IMR-90 (cell line): ENCODE measurements at regions not wholly inside any gene's neighbourhood (a gene's known extent, or its start where the extent isn't known, plus 50 kb on each side); places are given as distances from the start of the nearest gene placed in this dataset.

Source experiments
- ATAC-seq: fragments of 200-7000 bp; cut with Tn5 transposase; 2 replicates; pipeline ENCODE4 v1.9.1; 2020; ENCODE audit warnings: low read depth, mild to moderate bottlenecking, moderate library complexity
- BruUV-seq: library from RNA; stranded (reverse); fragments of 400-500 nt; replicated peaks from 2 replicates; lab custom pipeline; 2021; lab: Mats Ljungman, UMichigan
- CTCF ChIA-PET: fragments of 300-600 bp; formaldehyde crosslinking; extraction: SDS; loops from one replicate; lab custom pipeline; 2021; ENCODE audit warnings: antibody characterized with exemption; lab: Yijun Ruan, JAX
- POLR2A ChIA-PET: fragments of 300-600 bp; sonication (Branson Sonifier 250); formaldehyde crosslinking; loops from one replicate; lab custom pipeline; 2022; ENCODE audit warnings: antibody characterized with exemption; ENCODE audit not compliant: unreplicated experiment; lab: Charles Lee
- DNase-seq: peaks from one replicate; pipeline ENCODE4 v3.0.0; 2013
- H2AFZ ChIP-seq: replicated peaks from 2 replicates; pipeline ENCODE3; 2013; ENCODE audit warnings: low read length, mild to moderate bottlenecking; ENCODE audit not compliant: poor library complexity
- H2AK5ac ChIP-seq: 2 replicates; pipeline ENCODE4 v1.6.1; 2013; ENCODE audit warnings: low read depth, low read length, inconsistent platforms
- H2AK9ac ChIP-seq: replicated peaks from 2 replicates; pipeline ENCODE3; 2013; ENCODE audit warnings: mild to moderate bottlenecking, low read depth, low read length, moderate library complexity; ENCODE audit not compliant: poor library complexity
- H2BK120ac ChIP-seq: 2 replicates; pipeline ENCODE4 v1.6.1; 2013; ENCODE audit warnings: low read depth, low read length, inconsistent platforms
- H2BK15ac ChIP-seq: 3 replicates; pipeline ENCODE4 v1.6.1; 2013; ENCODE audit warnings: low read depth, low read length, inconsistent platforms
- H2BK20ac ChIP-seq: 2 replicates; pipeline ENCODE4 v1.6.1; 2013; ENCODE audit warnings: low read depth, mild to moderate bottlenecking, inconsistent platforms, low read length, moderate library complexity
- H2BK5ac ChIP-seq: 2 replicates; pipeline ENCODE4 v1.6.1; 2013; ENCODE audit warnings: mild to moderate bottlenecking, low read depth, low read length, inconsistent platforms; ENCODE audit not compliant: poor library complexity, severe bottlenecking
- H3K14ac ChIP-seq: replicated peaks from 2 replicates; pipeline ENCODE4 v1.6.1; 2013; ENCODE audit warnings: low read depth, low read length, inconsistent platforms
- H3K18ac ChIP-seq: 2 replicates; pipeline ENCODE4 v1.6.1; 2013; ENCODE audit warnings: low read depth, low read length, control low read depth
- H3K23ac ChIP-seq: 2 replicates; pipeline ENCODE4 v1.6.1; 2013; ENCODE audit warnings: low read depth, low read length, inconsistent platforms
- H3K27ac ChIP-seq: 2 replicates; pipeline ENCODE4 v1.5.1; 2013; ENCODE audit warnings: mild to moderate bottlenecking, control low read depth, low read length; ENCODE audit not compliant: insufficient read depth
- H3K27me3 ChIP-seq: 2 replicates; pipeline ENCODE4 v1.6.1; 2013; ENCODE audit warnings: low read length; ENCODE audit not compliant: control insufficient read depth, insufficient read depth
- H3K36me3 ChIP-seq: 2 replicates; pipeline ENCODE4 v1.6.1; 2013; ENCODE audit warnings: low read length, mixed read lengths; ENCODE audit not compliant: control insufficient read depth, insufficient read depth
- H3K4ac ChIP-seq: 2 replicates; pipeline ENCODE4 v1.6.1; 2013; ENCODE audit warnings: low read depth, low read length, inconsistent platforms
- H3K4me1 ChIP-seq: 2 replicates; pipeline ENCODE4 v1.6.1; 2013; ENCODE audit warnings: low read length, mixed read lengths; ENCODE audit not compliant: control insufficient read depth, insufficient read depth
- H3K4me2 ChIP-seq: 2 replicates; pipeline ENCODE4 v1.6.1; 2013; ENCODE audit warnings: low read depth, mild to moderate bottlenecking, control low read depth, low read length, moderate library complexity
- H3K4me3 ChIP-seq: 2 replicates; pipeline ENCODE4 v1.5.1; 2013; ENCODE audit warnings: low read depth, mild to moderate bottlenecking, control low read depth, low read length, moderate library complexity; ENCODE audit not compliant: insufficient read depth
- H3K56ac ChIP-seq: 2 replicates; pipeline ENCODE4 v1.6.1; 2013; ENCODE audit warnings: low read length, inconsistent platforms; ENCODE audit not compliant: insufficient read depth; ENCODE audit errors: extremely low read depth
- H3K79me1 ChIP-seq, 2 experiments: 2 replicates each; pipeline ENCODE4 v1.6.1; 2013; ENCODE audit warnings: low read length in 2 of 2, inconsistent platforms in 1 of 2, low read depth in 1 of 2
- H3K9ac ChIP-seq: 2 replicates; pipeline ENCODE4 v1.6.1; 2013; ENCODE audit warnings: low read depth, low read length, control low read depth
- H3K9me1 ChIP-seq: 2 replicates; pipeline ENCODE4 v1.6.1; 2013; ENCODE audit warnings: low read length, inconsistent platforms; ENCODE audit not compliant: insufficient read depth
- H3K9me3 ChIP-seq: 2 replicates; pipeline ENCODE4 v1.6.1; 2013; ENCODE audit warnings: low read length; ENCODE audit not compliant: control insufficient read depth, insufficient read depth
- H4K20me1 ChIP-seq: 2 replicates; pipeline ENCODE4 v1.6.1; 2013; ENCODE audit warnings: low read length, inconsistent platforms; ENCODE audit not compliant: insufficient read depth
- H4K5ac ChIP-seq: 2 replicates; pipeline ENCODE4 v1.6.1; 2013; ENCODE audit warnings: mild to moderate bottlenecking, low read depth, low read length, control low read depth
- H4K8ac ChIP-seq, 2 experiments: 2 replicates each; pipeline ENCODE4 v1.6.1; 2013; ENCODE audit warnings: low read depth in 2 of 2, low read length in 2 of 2, control low read depth in 1 of 2, inconsistent platforms in 1 of 2
- H4K91ac ChIP-seq: 2 replicates; pipeline ENCODE4 v1.6.1; 2013; ENCODE audit warnings: low read depth, low read length, inconsistent platforms; ENCODE audit not compliant: insufficient read depth
- BHLHE40 ChIP-seq: fragments of 150-350 bp; IDR thresholded peaks from 2 replicates; pipeline ENCODE4 v1.6.1; 2016; ENCODE audit warnings: mild to moderate bottlenecking, low read depth, low read length
- CEBPB ChIP-seq: IDR thresholded peaks from 2 replicates; pipeline ENCODE4 v1.6.1; 2012; ENCODE audit warnings: low read depth, low read length, improper control_type of control experiment
- CHD1 ChIP-seq: IDR thresholded peaks from 2 replicates; pipeline ENCODE4 v1.6.1; 2012; ENCODE audit warnings: low read depth, low read length, improper control_type of control experiment
- CTCF ChIP-seq: conservative IDR thresholded peaks from 2 replicates; pipeline ENCODE4 v1.5.1; 2012; ENCODE audit warnings: mild to moderate bottlenecking, low read depth, low read length, improper control_type of control experiment
- ELK1 ChIP-seq: fragments of 150-350 bp; IDR thresholded peaks from 2 replicates; pipeline ENCODE4 v1.6.1; 2016; ENCODE audit warnings: low read depth, mild to moderate bottlenecking, low read length, moderate library complexity, borderline replicate concordance
- FOS ChIP-seq: fragments of 150-350 bp; IDR thresholded peaks from 2 replicates; pipeline ENCODE4 v1.6.1; 2016; ENCODE audit warnings: low read depth, low read length
- MAFK ChIP-seq: IDR thresholded peaks from 2 replicates; pipeline ENCODE4 v1.6.1; 2012; ENCODE audit warnings: low read depth, low read length, improper control_type of control experiment
- MXI1 ChIP-seq: IDR thresholded peaks from 2 replicates; pipeline ENCODE4 v1.6.1; 2012; ENCODE audit warnings: low read depth, mild to moderate bottlenecking, low read length, moderate library complexity, borderline replicate concordance
- RCOR1 ChIP-seq: IDR thresholded peaks from 2 replicates; pipeline ENCODE4 v1.6.1; 2012; ENCODE audit warnings: mild to moderate bottlenecking, low read length, improper control_type of control experiment; ENCODE audit not compliant: insufficient replicate concordance
- RFX5 ChIP-seq: IDR thresholded peaks from 2 replicates; pipeline ENCODE4 v1.8.0; 2012; ENCODE audit warnings: low read depth, mild to moderate bottlenecking, low read length, moderate library complexity
- SMC3 ChIP-seq: fragments of 150-350 bp; IDR thresholded peaks from 2 replicates; pipeline ENCODE4 v1.6.1; 2016; ENCODE audit warnings: low read depth, mild to moderate bottlenecking, antibody characterized with exemption, low read length, moderate library complexity
- WGBS, 2 experiments: methylation state at CpG; one replicate each; pipeline versions ENCODE4 v1.1.5 to v1.1.7; 2013; ENCODE audit warnings: missing lambda C conversion rate in 2 of 2; ENCODE audit not compliant: insufficient read length in 1 of 2; ENCODE audit errors: extremely low coverage in 2 of 2; 5-methylcytosine and 5-hydroxymethylcytosine counted together
- dilution Hi-C: fragments of 300-500 bp; cut with HindIII; formaldehyde crosslinking; loops from one replicate; pipeline ENCODE4 v1.14.3; 2018; ENCODE audit warnings: low sequenced_read_pairs; ENCODE audit not compliant: unreplicated experiment
- in situ Hi-C: fragments of 300-500 bp; cut with MboI; formaldehyde crosslinking; loops from 3 replicates; pipeline ENCODE4 v1.14.3; 2019; ENCODE audit warnings: low sequenced_read_pairs, inconsistent platforms, mixed read lengths
- intact Hi-C: fragments of 100-400 bp; cut with micrococcal nuclease; formaldehyde crosslinking; loops from 2 replicates; pipeline ENCODE4 v1.10.0; 2022
- TF ChIP-seq, protein P1 (sequence below): fragments of 150-350 bp; IDR thresholded peaks from 2 replicates; pipeline ENCODE4 v1.6.1; 2017; ENCODE audit warnings: mild to moderate bottlenecking, antibody characterized with exemption, low read length, low read depth

DNA sequence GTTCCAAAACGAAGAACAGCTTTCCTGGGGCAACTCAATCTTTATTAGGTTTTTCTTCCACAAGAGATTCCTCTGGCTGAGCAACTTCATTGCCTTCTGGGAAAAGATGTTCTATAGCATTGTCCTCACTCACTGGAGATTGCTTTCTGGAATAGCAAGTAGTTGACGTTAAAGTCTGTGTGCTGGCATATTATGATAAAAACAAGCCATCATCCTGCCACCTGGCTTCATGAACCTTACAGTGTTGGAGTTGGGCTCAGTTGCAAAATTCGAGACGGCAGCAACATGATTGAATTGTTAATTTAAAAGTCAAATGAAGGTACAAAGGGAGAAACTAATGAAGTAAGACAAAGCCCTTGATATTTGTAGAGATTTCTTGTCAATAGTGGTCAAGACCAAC lies 140.5 kb upstream of the PEX5L start:
- Histone ChIP-seq H3K23ac (no peak overlapping the region), H3K79me1 (no peaks in the 10 kb centered on the region), H2AK5ac (no peak overlapping the region), H2BK120ac (no peak overlapping the region), H2BK15ac (no peak overlapping the region), H4K5ac (no peak overlapping the region), H3K4me2 (no peak overlapping the region), H3K27me3 (no peaks in the 10 kb centered on the region), H4K8ac (no peak overlapping the region), H2AFZ (no peak overlapping the region), H3K27ac (no peak overlapping the region), H3K36me3 (no peaks in the 10 kb centered on the region), H3K4ac (no peak overlapping the region), H3K14ac (no peak overlapping the region), H4K91ac (no peak overlapping the region), H4K20me1 (no peaks in the 10 kb centered on the region), H3K4me3 (no peak overlapping the region), H3K4me1 (no peaks in the 10 kb centered on the region), H3K56ac (no peak overlapping the region), H3K9me1 (no peaks in the 10 kb centered on the region), H3K18ac (no peak overlapping the region), H2AK9ac (no peak overlapping the region), H2BK5ac (no peak overlapping the region), H3K9ac (no peak overlapping the region), H2BK20ac (no peak overlapping the region), H3K9me3 (peaks cover 6% of the 10 kb centered on the region; the same call in 1 of the 2 replicates)
- intact Hi-C loops (no loop called here), dilution Hi-C loops (no loop called here), in situ Hi-C loops (no loop called here)
- WGBS, 2 experiments, result no CpG with 5 or more reads among the region's 4 CpGs
- BruUV-seq, result no TSS peak
- no peak for TF ChIP-seq MAFK
- no peak for TF ChIP-seq CHD1
- no peak for TF ChIP-seq FOS
- TF ChIP-seq CTCF, result no peak
- TF ChIP-seq CEBPB, result no peak
- TF ChIP-seq ELK1, result no peak
- no peak for TF ChIP-seq RFX5
- no peak for TF ChIP-seq SMC3
- TF ChIP-seq BHLHE40, result no peak
- TF ChIP-seq, protein P1, sequence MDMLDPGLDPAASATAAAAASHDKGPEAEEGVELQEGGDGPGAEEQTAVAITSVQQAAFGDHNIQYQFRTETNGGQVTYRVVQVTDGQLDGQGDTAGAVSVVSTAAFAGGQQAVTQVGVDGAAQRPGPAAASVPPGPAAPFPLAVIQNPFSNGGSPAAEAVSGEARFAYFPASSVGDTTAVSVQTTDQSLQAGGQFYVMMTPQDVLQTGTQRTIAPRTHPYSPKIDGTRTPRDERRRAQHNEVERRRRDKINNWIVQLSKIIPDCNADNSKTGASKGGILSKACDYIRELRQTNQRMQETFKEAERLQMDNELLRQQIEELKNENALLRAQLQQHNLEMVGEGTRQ, result no peak
- TF ChIP-seq MXI1, result no peak
- TF ChIP-seq RCOR1, result no peak
- no peak for ATAC-seq
- DNase-seq, result no peak
- POLR2A ChIA-PET, result no interaction called here
- CTCF ChIA-PET, result no interaction called here
